ENCODE measurements at regions not wholly inside any gene's neighbourhood (a gene's known extent, or its start where the extent isn't known, plus 50 kb on each side); places are given as distances from the start of the nearest gene placed in this dataset.
"Not testable (repeated sequence)": the region's sequence is repeated elsewhere in the genome, so short reads cannot be mapped to it uniquely, and the experiment has no call there.

DNA sequence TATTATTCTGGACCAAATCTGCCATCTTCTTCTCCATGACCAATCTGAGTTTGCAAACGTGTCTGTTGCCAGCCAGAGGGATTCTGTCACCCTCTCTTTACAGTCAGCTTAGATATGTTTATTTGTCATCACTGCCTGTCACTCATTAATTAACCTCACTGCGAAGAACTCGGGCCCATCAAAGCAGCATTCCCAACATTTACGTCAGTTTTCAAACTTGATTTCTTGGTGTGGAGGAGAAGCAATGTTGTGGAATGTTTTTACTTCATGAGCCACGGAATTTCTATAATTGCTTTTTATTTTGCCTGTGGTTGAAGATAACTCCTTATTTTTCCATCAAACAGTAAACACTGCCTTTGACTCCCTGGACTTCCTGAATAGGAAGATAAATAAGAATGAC lies 91.8 kb upstream of the CNKSR3 start:
- DNase-seq, result no peak

DNA sequence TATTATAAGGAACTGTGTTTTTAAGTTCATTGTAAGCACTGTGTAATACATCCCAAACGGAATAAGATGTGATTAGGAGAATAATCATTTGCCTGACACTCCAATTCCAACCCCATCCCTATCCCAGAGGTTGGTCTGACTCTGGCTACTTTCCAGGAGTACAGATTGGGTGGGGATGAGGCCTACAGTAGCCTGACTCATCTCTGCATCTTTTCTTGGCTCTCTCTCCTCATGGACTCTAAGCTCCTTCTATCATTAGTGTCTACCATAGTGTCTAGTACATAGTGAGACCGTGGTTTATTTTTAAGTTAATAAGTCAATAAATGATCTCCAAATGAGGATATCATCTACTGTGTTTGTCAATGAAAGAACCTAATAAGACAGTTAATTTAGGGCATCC lies 92.2 kb upstream of the CNKSR3 start:
- DNase-seq, result no peak

GRCh38 chr6:154604119-154604518 lies 93.6 kb upstream of the CNKSR3 start:
- no peak for DNase-seq

DNA sequence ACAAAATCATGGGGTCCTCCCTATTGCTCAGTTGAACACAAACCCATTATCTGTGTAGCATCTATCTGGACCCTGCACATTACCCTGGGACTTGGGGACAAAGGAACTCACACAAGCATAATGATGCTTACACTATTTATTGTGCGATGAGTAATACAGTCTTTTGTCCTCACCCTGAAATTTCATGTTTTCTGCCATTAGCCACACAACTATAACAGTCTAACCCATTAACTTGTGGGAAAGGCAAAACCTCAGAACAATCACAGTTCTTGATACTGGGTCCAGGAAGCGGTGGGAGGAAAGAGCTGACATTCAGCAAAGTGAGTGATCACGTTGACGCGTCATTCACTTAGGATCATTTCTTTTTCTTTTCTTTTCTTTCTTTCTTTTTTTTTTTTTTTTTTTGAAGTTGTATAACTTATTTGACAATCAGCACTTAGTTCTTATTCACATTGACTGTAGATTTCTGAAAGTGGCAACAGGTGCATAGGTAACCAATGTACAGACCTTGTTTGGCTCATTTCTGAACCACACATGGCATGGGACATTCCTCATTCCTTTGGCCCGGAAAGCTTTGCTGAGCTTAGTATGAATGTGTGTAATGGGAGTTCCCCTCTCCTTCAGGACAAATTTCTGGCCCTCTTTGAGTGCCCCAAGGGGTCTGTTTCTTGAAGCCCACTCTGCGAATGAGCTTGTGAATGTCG lies 94.8 kb upstream of the CNKSR3 start:
- no peak for DNase-seq

GRCh38 chr6:154605882-154606370 lies 95.4 kb upstream of the CNKSR3 start:
- DNase-seq, result no peak

- DNase-seq, result peak; percentile 72
Measured at GRCh38 chr6:154606457-154606856, 96.0 kb upstream of the CNKSR3 start.

DNA sequence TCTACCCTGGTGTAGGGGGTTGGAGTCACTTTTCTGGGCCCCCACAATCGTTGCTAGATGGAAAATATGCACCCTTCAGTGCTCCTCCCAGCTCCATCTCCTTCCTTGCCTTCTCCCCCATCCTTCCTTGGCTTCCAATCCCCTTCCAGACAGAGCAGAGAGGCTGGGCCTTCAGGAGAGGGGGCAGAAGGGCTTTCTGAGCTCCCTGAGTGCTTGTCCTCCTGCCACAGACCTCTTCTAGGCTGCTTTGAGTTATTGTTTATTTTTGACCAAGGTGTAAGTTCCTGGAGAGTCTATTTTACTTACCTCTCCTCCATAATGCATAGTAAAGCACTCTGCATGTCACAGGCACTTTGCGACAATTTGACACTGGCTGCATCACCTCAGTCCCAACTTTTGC lies 96.4 kb upstream of the CNKSR3 start:
- no peak for DNase-seq

GRCh38 chr6:154611241-154611640 lies 100.8 kb upstream of the CNKSR3 start:
- DNase-seq, result no peak

GRCh38 chr6:154611847-154612246 lies 101.4 kb upstream of the CNKSR3 start:
- no peak for DNase-seq

DNA sequence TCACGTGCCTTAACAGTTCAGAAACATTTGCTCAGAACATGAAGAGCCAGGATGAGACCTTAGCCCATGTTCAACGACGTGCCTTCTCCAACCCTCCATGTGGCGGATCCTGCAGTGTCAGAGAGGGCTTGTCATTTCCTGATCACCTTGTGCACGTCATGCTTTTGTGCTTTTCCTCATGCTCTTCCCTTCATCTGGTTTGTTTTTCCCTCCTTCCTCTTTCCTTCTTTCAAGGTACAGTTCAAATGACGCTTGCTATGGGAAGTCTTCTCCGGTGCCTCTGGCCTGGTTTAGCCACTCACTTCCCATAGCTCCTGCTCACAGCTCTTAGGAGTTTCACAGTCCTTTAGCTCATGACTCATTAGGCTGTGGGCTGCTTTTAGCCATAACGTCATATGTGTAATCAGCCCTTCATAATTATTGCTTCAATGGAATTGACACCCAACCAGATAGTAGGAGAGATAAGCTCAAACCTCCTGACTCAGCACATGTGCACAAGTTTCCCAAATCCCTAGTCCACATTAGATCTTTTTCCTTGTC lies 102.7 kb upstream of the CNKSR3 start:
- DNase-seq, result no peak

- DNase-seq, result no peak
Measured at GRCh38 chr6:154614101-154614500, 103.6 kb upstream of the CNKSR3 start.

DNA sequence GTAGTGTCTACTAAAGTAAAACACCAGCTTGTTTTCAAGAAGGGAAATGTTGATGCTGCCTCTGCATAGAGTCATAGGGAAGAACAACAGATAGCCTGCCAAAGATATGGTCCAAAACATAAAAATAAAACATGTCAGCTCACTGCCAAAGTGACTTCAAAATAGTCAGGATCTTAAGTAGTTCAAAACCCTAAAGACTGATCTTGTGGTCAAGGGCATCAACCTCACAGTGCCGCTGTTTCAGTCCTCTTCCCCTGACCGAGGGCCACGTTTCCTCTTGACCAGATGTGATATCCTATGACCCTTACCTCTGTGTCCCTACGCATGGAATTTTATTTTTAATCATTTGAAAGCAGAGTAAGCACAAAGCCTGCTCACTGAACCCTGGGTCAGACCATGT lies 104.2 kb upstream of the CNKSR3 start:
- no peak for DNase-seq

DNA sequence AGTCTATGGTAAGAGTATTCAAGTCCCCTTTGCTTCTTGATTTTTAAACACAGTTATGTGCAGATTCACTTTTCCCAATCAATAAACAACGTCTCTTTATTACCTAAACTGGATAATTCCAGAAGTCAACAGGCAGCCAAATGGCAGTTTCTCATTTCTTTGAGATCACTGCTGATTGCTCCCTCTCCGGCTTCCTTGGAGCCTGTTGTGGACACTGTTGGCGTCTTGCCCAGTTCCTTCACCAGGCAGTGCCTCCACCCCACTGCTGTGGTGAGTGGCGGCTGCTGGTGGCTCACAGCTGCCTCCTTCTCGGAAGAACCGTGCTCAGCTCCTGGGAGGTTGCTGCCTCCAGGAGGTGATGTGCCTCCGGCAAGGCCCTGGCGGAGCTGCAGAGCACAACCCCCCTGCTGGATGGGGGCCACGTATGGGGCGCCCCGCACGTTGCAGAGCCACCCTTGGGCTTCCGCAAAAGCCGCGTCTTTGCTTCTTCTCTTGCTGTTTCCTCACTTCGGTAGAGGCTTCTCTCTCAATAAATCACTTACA lies 105.1 kb upstream of the CNKSR3 start:
- DNase-seq, result no peak

DNA sequence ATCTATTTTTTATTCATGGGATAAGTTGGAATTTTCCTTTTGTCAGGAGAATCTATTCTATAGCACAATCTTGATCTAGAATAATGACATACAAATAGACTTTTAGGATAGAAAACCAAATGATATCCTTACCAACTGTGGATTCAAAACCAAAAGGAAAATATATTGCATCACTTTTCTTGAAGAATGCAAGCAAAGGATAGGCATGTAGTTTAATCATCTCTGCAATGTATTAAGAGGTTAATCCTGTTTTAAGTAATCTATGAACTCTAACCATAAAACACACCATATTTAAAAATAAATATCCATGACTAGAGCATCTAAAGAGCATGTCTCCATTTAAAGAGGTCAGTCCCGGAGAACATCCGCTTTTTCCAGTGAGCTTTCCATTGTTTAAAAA lies 106.7 kb upstream of the CNKSR3 start:
- no peak for DNase-seq

GRCh38 chr6:154619146-154619545 lies 108.7 kb upstream of the CNKSR3 start:
- DNase-seq, result no peak

DNA sequence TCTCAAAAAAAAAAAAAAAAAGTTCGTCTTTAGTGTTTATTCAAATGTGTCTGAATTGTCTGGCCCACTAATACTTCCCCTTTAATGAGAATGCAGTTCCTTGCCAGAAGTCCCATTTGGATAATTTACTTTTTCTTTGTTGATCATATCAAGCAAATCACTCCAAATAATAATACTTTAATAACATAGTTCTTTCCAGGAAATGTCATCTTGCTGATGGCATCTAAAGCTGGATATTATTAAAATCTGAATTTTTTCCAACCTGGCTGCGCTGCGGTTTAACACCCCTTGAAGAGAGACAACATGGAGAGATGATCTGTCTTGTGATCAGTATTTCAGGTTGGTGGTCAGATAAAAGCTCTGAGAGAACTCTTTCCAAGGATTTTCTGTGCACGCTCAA lies 111.2 kb upstream of the CNKSR3 start:
- no peak for DNase-seq

DNA sequence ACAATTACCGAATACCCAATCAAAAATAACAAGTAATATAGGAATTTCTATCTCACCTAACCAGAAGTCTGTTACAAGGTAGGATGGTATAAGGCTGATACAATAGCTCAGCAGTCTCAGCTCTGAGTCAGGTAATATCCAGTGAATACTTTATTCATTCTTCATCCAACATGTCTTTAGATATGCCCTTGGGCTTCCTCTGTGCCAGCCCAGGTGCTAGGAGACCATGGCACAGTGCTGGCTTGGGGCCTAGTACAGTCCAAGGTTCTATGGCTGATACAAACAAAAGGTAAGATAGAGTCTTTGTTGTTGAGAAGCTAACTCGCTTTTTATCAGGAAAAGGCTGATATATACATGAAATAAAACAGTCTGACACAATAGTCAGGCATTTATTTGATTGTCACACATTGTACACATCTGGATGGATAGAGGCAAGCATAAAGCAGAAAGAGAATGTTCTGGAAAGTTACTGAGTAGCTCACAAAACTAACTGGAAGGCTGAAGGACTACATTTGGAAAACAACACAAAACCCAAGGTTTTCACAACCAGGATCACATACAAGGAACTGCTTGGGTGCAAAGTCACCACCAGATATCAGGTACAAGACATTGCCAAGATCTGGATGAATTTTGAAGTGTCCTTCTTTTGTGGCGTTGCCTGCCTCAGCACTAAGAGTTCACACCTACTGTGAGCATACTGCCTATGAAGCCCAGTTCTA lies 110.4 kb upstream of the SCAF8 start:
- no peak for DNase-seq

DNA sequence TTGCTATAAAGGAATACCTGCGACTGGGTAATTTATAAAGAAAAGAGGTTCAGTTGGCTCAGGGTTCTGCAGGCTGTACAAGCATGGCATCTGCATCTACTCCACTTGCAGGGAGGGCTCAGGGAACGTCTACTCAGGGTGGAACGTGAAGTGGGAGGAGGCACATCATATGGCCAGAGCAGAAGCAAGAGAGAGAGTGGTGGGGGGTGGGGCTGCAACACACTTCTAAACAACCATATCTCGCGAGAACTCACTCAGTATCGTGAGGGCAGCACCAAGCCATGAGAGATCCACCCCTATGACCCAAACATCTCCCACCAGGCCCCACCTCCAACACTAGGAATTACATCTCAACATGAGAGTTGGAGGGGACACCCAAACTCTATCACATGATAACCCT lies 109.8 kb upstream of the SCAF8 start:
- no peak for DNase-seq

- no peak for DNase-seq
Measured at GRCh38 chr6:154624038-154624599, 109.1 kb upstream of the SCAF8 start.

DNA sequence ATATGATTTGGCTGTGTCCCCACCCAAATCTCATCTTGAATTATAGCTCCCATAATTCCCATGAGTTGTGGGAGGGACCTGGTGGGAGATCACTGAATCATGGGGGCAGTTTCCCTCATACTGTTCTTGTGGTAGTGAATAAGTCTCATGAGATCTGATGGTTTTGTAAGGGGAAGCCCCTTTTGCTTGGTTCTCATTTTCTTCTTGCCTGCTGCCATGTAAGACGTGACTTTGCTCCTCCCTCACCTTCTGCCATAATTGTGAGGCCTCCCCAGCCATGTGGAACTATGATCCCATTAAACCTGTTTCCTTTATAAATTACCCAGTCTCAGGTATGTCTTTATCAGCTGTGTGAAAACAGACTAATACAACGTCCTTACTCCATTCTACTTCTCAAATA lies 108.5 kb upstream of the SCAF8 start:
- DNase-seq, result not testable (repeated sequence)

DNA sequence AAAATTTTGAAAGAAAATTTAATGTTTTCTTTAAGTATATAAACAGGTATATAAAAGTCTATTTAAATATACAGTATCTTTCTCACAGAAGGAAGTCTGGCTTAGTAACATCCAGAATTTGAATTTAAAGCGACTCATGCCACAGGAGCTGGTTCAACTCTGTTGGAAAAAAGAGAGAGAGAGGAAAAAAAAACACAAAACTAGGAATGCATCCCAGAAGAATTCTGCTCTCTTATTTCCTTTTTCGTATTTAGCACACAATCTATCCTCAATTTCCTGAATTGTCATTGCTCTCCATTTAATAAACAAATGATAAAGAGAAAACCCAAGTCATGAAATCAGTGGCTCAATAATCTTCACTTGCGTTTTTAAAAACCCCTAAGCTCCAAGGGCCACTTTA lies 107.5 kb upstream of the SCAF8 start:
- no peak for DNase-seq

DNA sequence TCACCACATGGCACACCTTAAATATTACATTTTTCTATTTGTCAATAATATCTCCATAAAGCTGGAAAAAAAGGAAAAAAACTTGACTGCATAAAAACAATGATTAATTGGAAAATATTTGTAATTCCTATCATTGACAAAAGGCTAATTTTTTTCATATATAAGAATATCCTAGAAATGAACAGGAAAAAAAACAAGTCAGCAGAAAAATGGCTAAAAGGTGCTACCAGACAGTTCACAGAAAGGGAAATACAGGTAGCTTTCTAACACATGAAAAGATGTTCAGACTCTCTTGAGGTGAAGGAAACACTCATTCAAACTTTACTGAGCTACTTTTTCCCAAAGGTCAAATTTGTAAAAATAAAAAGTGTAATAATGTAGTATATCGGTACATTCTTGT lies 104.1 kb upstream of the SCAF8 start:
- no peak for DNase-seq

DNA sequence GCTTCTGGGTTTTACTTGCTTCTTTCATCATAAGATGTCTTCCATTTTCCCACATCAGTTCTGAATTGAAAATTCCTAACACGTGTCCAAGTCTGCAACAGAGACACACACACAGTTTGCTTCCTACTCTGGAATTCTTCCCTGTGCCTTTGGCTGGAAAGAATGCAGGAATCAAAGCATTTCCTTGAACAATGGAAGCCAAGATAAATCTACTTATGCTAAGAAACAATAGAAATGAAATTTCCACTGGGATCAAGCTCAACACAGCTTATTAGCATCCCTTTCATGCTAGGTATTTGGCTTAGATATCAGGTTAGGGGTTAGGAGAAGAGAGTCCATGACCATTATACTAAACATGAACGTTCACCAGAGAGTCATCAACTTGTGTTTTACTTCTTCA lies 101.1 kb upstream of the SCAF8 start:
- DNase-seq, result no peak

GRCh38 chr6:154637392-154637791 lies 95.8 kb upstream of the SCAF8 start:
- DNase-seq, result no peak

All from stimulated activated CD4-positive, alpha-beta T cell treated with anti-CD3 and anti-CD28 coated beads, Interleukin-12 subunit alpha, Interleukin-12 subunit beta, amount 100 ng/mL, for 4 hours (primary cell).